PC-9 (cell line): ENCODE measurements at regions not wholly inside any gene's neighbourhood (a gene's known extent, or its start where the extent isn't known, plus 50 kb on each side); places are given as distances from the start of the nearest gene placed in this dataset.

Source experiments
- BruUV-seq: library from RNA; stranded (reverse); fragments of 400-500 nt; replicated peaks from 2 replicates; lab custom pipeline; 2021; lab: Mats Ljungman, UMichigan
- CTCF ChIA-PET: fragments of 300-600 bp; sonication (Branson Sonifier 250); formaldehyde crosslinking; loops from one replicate; lab custom pipeline; 2022; ENCODE audit warnings: antibody characterized with exemption; lab: Charles Lee
- POLR2A ChIA-PET: fragments of 300-600 bp; sonication (Branson Sonifier 250); formaldehyde crosslinking; loops from one replicate; lab custom pipeline; 2022; ENCODE audit warnings: antibody characterized with exemption; ENCODE audit not compliant: unreplicated experiment; lab: Charles Lee
- DNase-seq, 2 experiments: peaks; one replicate each; pipeline versions ENCODE4 v3.0.0 to v3.0.0-alpha.2; 2015 to 2022; ENCODE audit warnings: mixed read lengths in 1 of 2
- H2AFZ ChIP-seq: fragments of 200-600 bp; sonication (generic); 2 replicates; pipeline ENCODE4 v1.8.1; 2017; ENCODE audit warnings: antibody characterized with exemption
- H3F3A ChIP-seq: fragments of 200-600 bp; sonication (generic); 2 replicates; pipeline ENCODE4 v1.8.1; 2017; ENCODE audit warnings: antibody characterized with exemption, mild to moderate bottlenecking, low read depth; ENCODE audit not compliant: insufficient read depth
- H3K27ac ChIP-seq: fragments of 200-600 bp; sonication (generic); 2 replicates; pipeline ENCODE4 v1.6.1; 2016; ENCODE audit warnings: mixed run types
- H3K27me3 ChIP-seq: fragments of 200-600 bp; sonication (generic); 2 replicates; pipeline ENCODE4 v1.6.1; 2016; ENCODE audit warnings: low read depth, mixed run types; ENCODE audit not compliant: insufficient read depth
- H3K36me3 ChIP-seq: fragments of 200-600 bp; sonication (generic); 2 replicates; pipeline ENCODE4 v1.6.1; 2016; ENCODE audit warnings: low read depth, mixed run types
- H3K4me1 ChIP-seq: fragments of 200-600 bp; sonication (generic); replicated peaks from 2 replicates; pipeline ENCODE4 v1.6.1; 2016; ENCODE audit warnings: mixed run types; ENCODE audit not compliant: insufficient read depth
- H3K4me2 ChIP-seq: fragments of 200-600 bp; sonication (generic); 2 replicates; pipeline ENCODE4 v1.6.1; 2017; ENCODE audit warnings: mixed run types
- H3K4me3 ChIP-seq: fragments of 200-600 bp; sonication (generic); 2 replicates; pipeline ENCODE4 v1.6.1; 2016; ENCODE audit warnings: mixed run types
- H3K79me2 ChIP-seq: fragments of 200-600 bp; sonication (generic); 2 replicates; pipeline ENCODE4 v1.6.1; 2017; ENCODE audit warnings: low read depth, mixed run types
- H3K9me2 ChIP-seq: fragments of 200-600 bp; sonication (generic); 2 replicates; pipeline ENCODE4 v1.8.1; 2017; ENCODE audit warnings: mild to moderate bottlenecking; ENCODE audit not compliant: insufficient read depth
- H3K9me3 ChIP-seq: fragments of 200-600 bp; sonication (generic); 2 replicates; pipeline ENCODE4 v1.8.1; 2016; ENCODE audit warnings: low read depth; ENCODE audit not compliant: insufficient read depth
- H4K20me1 ChIP-seq: fragments of 200-600 bp; sonication (generic); 2 replicates; pipeline ENCODE4 v1.8.1; 2017; ENCODE audit not compliant: insufficient read depth
- EZH2 ChIP-seq: fragments of 200-600 bp; sonication (generic); IDR thresholded peaks from 2 replicates; pipeline ENCODE4 v1.8.0; 2017; ENCODE audit warnings: antibody characterized with exemption, low read depth
- intact Hi-C: fragments of 100-400 bp; cut with micrococcal nuclease; formaldehyde crosslinking; loops from one replicate; pipeline ENCODE4 v1.10.0; 2022; ENCODE audit not compliant: unreplicated experiment
- TF ChIP-seq, protein P1 (sequence below): fragments of 200-600 bp; sonication (generic); conservative IDR thresholded peaks from 2 replicates; pipeline ENCODE4 v1.6.1; 2017; ENCODE audit warnings: mixed run types, antibody characterized with exemption, mild to moderate bottlenecking, moderate library complexity

DNA sequence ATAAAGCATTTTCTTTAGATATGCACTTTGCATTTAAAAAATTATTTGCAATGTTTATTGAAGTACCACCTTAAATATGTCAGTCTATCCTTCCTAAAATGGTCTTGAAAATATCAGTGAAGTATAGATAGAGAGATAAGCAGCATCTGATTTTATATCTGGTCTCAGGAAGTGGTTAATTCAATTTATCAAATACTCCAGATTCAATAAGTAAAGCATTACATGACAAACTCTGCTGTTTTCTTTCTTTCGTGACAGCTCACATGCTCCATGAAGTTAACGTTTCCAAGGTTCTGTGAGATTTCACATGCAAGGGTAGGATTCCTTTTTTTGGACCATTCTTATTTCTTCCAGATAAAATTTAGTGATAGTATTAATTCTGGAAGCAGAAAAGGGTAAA, 775.4 kb upstream of the ROBO1 start:
- H3K79me2 ChIP-seq: no peaks in the 10 kb centered on the region
- H3K27ac ChIP-seq: no peak overlapping the region
- H3K4me3 ChIP-seq: no peak overlapping the region
- H3K4me2 ChIP-seq: no peak overlapping the region
- ChIA-PET CTCF (no interaction called here), POLR2A (no interaction called here)
- intact Hi-C loops: no loop called here
- no TSS peak for BruUV-seq
- no peak for DNase-seq
- TF ChIP-seq, protein P1, sequence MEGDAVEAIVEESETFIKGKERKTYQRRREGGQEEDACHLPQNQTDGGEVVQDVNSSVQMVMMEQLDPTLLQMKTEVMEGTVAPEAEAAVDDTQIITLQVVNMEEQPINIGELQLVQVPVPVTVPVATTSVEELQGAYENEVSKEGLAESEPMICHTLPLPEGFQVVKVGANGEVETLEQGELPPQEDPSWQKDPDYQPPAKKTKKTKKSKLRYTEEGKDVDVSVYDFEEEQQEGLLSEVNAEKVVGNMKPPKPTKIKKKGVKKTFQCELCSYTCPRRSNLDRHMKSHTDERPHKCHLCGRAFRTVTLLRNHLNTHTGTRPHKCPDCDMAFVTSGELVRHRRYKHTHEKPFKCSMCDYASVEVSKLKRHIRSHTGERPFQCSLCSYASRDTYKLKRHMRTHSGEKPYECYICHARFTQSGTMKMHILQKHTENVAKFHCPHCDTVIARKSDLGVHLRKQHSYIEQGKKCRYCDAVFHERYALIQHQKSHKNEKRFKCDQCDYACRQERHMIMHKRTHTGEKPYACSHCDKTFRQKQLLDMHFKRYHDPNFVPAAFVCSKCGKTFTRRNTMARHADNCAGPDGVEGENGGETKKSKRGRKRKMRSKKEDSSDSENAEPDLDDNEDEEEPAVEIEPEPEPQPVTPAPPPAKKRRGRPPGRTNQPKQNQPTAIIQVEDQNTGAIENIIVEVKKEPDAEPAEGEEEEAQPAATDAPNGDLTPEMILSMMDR: no peak
- TF ChIP-seq EZH2: no peak
- H3K9me2 ChIP-seq: no peaks in the 10 kb centered on the region
- H3K27me3 ChIP-seq: no peaks in the 10 kb centered on the region
- no peak overlapping the region for H2AFZ ChIP-seq
- H3K4me1 ChIP-seq: no peaks in the 10 kb centered on the region
- H3K9me3 ChIP-seq: no peaks in the 10 kb centered on the region
- H3K36me3 ChIP-seq: no peaks in the 10 kb centered on the region
- no peaks in the 10 kb centered on the region for H3F3A ChIP-seq
- H4K20me1 ChIP-seq: no peaks in the 10 kb centered on the region

DNA sequence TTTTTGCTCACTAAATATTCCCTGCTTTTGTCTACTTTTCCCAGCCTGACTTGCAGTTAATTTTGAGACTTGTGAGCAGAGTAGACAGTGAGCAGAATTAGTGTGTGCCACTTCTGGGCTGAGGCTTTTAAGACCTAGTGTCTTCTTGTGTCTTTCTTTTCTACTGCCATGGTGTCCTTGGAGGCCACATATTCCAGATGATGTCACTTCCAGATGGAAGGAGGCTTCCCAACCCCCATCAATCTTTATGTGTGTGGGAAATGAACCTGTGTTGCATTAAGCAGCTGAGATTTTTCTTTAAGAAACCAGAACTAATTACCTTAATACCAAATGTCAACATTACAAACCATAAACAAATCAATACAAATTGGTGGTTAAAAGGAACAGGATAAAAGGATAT, 774.7 kb upstream of the ROBO1 start:
- CTCF ChIA-PET: no interaction called here

DNA sequence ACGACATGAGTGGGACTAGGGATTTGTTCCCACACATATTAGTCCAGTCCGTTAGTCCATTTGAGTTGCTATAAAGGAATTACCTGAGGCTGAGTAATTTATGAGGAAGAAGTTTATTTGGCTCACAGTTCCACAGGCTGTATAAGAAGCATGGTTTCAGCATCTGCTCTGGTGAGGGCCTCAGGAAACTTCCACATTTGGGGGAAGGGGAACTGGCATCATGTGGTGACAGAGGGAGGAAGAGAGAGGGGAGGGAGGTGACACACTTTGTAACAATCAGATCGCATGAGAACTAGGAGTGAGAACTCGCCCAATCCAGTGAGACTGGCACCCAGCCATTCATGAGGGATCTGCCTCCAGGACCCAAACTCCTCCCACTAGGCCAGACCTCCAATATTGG, 769.9 kb upstream of the ROBO1 start:
- BruUV-seq: no TSS peak
- H2AFZ ChIP-seq: no peak overlapping the region
- H3K27me3 ChIP-seq: no peaks in the 10 kb centered on the region
- no peaks in the 10 kb centered on the region for H3K4me1 ChIP-seq
- H3K36me3 ChIP-seq: no peaks in the 10 kb centered on the region
- H3F3A ChIP-seq: no peaks in the 10 kb centered on the region
- H3K79me2 ChIP-seq: no peaks in the 10 kb centered on the region
- CTCF ChIA-PET: no interaction called here
- no peak overlapping the region for H3K4me3 ChIP-seq
- TF ChIP-seq EZH2: no peak
- TF ChIP-seq, protein P1: no peak
- DNase-seq: no peak
- no peaks in the 10 kb centered on the region for H3K9me3 ChIP-seq
- H3K4me2 ChIP-seq: no peak overlapping the region
- H3K27ac ChIP-seq: no peak overlapping the region
- intact Hi-C loops: no loop called here
- H4K20me1 ChIP-seq: no peaks in the 10 kb centered on the region
- no peaks in the 10 kb centered on the region for H3K9me2 ChIP-seq
- POLR2A ChIA-PET: no interaction called here

More for the DNA sequence above, 774.7 kb upstream of the ROBO1 start:
- no peak overlapping the region for H2AFZ ChIP-seq
- no peaks in the 10 kb centered on the region for H3K9me3 ChIP-seq
- no peaks in the 10 kb centered on the region for H4K20me1 ChIP-seq
- H3K9me2 ChIP-seq: no peaks in the 10 kb centered on the region
- no peaks in the 10 kb centered on the region for H3K79me2 ChIP-seq
- intact Hi-C loops: no loop called here
- no peak overlapping the region for H3K4me2 ChIP-seq
- POLR2A ChIA-PET: no interaction called here
- H3K4me1 ChIP-seq: no peaks in the 10 kb centered on the region
- H3K27ac ChIP-seq: no peak overlapping the region
- H3K27me3 ChIP-seq: no peaks in the 10 kb centered on the region
- no peaks in the 10 kb centered on the region for H3K36me3 ChIP-seq
- no peak overlapping the region for H3K4me3 ChIP-seq
- DNase-seq: no peak
- no peak for TF ChIP-seq EZH2
- TF ChIP-seq, protein P1: no peak
- BruUV-seq: no TSS peak
- no peaks in the 10 kb centered on the region for H3F3A ChIP-seq
